Cardiac fibroblast (primary cell): ENCODE measurements at regions not wholly inside any gene's neighbourhood (a gene's known extent, or its start where the extent isn't known, plus 50 kb on each side); places are given as distances from the start of the nearest gene placed in this dataset.
"Not testable (repeated sequence)": the region's sequence is repeated elsewhere in the genome, so short reads cannot be mapped to it uniquely, and the experiment has no call there.

Source experiments
- DNase-seq, 2 donors: peaks; one replicate each; pipeline versions ENCODE4 v3.0.0 to v3.0.0-alpha.2; 2010; ENCODE audit warnings: low read depth in 2 of 2
- H3K4me3 ChIP-seq, 2 donors: replicated peaks in 1 of 2; 1 replicate in 1 of 2; 2 replicates in 1 of 2; pipeline ENCODE4 v1.5.1; 2011; ENCODE audit warnings: low read depth in 2 of 2, low read length in 2 of 2, mild to moderate bottlenecking in 2 of 2, moderate library complexity in 1 of 2
- TF ChIP-seq, protein P1 (sequence below): IDR thresholded peaks from one replicate; pipeline ENCODE4 v1.5.1; 2011; ENCODE audit warnings: low read depth, mild to moderate bottlenecking, low read length, inconsistent platforms

DNA sequence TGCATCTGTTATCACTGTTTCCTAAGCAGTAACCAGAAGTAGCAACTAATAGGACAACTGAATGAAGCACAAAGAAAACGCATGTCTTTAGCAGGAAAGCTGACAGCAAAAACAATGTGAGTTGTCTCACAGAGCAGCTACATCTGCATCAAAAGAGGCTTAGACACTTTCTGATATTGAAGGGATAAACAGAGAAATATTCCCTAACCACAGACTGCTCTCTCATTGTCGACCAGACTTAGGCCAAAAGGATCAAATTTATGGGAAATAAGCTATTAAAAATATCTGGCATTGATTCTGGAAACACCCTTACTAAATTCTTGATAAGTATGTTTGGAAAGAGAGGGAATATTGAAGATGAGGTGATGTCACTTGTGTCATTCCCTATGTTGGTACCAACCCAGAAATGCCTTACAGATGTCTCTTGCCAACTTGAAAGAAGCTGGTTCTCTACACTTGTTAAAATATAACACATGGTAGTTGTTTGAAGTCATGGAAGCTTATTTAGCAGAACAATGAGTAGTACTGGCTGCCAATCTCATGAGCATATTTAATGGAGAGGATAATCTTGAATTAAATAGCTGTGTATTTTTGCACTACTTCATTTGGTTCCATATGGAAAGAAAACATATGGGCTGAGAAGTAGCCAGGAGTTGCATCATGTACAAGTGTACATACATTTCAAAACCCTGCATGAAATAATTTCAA, 929.3 kb upstream of the MAN1A1 start:
- H3K4me3 ChIP-seq, result no peak overlapping the region
- no peak for DNase-seq
- TF ChIP-seq, protein P1, sequence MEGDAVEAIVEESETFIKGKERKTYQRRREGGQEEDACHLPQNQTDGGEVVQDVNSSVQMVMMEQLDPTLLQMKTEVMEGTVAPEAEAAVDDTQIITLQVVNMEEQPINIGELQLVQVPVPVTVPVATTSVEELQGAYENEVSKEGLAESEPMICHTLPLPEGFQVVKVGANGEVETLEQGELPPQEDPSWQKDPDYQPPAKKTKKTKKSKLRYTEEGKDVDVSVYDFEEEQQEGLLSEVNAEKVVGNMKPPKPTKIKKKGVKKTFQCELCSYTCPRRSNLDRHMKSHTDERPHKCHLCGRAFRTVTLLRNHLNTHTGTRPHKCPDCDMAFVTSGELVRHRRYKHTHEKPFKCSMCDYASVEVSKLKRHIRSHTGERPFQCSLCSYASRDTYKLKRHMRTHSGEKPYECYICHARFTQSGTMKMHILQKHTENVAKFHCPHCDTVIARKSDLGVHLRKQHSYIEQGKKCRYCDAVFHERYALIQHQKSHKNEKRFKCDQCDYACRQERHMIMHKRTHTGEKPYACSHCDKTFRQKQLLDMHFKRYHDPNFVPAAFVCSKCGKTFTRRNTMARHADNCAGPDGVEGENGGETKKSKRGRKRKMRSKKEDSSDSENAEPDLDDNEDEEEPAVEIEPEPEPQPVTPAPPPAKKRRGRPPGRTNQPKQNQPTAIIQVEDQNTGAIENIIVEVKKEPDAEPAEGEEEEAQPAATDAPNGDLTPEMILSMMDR, result no peak

DNA sequence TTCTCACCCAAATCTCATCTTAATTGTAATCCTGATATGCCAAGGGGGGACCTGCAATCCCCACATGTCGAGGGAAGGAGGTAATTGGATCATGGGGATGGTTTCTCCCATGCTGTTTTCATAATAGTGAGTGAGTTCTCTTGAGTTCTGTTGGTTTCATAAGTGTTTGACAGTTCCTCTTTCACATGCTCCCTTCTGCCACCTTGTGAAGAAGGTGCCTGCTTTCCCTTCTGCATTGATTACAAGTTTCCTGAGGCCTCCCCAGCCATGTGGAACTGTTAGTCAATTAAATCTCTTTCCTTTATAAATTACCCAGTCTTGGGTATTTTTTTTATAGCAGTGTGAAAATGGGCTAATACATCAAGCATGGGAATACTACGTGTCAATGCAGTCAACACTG, 925.0 kb upstream of the MAN1A1 start:
- TF ChIP-seq, protein P1, result no peak
- no peak for DNase-seq
- no peak overlapping the region for H3K4me3 ChIP-seq

DNA sequence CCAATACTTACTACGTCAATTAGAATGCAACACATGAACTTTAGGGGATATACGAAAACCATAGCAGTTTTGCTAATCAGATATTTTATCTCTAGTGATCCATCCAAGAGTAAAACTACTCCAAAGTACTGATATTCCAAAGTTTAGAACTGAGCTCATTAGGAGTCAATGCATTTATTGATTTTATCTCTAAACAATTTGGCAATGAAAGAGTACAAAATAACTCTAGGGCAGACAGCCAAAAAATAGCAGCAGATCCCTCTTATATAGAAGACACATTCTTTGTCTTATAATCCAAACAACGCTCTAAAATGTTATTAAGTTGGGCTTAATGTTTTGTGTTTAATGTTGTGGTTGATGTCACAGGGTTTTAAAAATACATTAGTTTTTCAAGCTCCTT, 923.9 kb upstream of the MAN1A1 start:
- TF ChIP-seq, protein P1, result no peak
- H3K4me3 ChIP-seq, result no peak overlapping the region
- no peak for DNase-seq

DNA sequence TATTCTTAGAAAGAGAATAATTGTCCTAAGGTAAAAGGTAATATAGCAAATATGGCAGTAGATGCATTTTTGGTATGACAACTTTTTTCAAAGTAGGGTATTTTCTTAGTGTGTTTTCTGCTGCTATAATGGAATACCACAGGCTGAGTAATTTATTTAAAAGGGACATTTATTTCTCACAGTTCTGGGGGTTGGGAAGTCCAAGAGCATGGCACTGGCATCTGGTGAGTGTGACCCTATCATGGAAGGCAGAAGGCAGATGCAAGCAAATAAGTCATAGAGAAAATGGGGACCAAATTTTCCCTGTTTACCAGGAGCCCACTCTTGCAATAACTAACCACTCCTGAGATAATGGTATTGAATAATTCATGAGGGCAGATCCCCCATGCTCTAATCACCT, 922.5 kb upstream of the MAN1A1 start:
- TF ChIP-seq, protein P1, result no peak
- no peak for DNase-seq
- no peak overlapping the region for H3K4me3 ChIP-seq

DNA sequence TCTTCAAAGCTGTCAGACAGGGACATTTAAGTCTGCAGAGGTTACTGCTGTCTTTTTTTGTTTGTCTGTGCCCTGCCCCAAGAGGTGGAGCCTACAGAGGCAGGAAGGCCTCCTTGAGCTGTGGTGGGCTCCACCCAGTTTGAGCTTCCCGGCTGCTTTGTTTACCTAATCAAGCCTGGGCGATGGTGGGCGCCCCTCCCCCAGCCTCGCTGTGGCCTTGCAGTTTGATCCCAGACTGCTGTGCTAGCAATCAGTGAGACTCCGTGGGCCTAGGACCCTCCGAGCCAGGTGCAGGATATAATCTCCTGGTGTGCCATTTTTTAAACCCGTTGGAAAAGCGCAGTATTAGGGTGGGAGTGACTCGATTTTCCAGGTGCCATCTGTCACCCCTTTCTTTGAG, 918.7 kb upstream of the MAN1A1 start:
- not testable (repeated sequence) for DNase-seq, H3K4me3 ChIP-seq

DNA sequence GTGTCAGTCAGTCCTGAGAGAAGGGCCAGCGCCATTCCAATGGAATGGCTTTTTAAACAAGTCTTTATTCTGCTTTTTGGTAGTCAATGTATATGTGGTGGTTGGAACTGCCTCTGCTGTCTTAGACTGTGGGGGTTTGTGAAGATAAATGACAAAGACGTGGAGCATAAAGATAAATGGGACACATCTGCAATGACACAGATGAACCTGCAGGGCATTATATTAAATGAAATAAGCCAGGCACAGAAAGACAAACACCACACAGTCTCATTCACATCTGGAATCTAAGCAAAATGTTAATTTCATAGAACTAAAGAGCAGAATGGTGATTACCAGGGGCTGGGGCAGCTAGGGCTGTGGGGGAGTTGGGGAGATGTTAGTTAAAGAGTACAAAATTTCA, 912.8 kb upstream of the MAN1A1 start:
- H3K4me3 ChIP-seq, result no peak overlapping the region
- DNase-seq, result no peak
- TF ChIP-seq, protein P1, result no peak

DNA sequence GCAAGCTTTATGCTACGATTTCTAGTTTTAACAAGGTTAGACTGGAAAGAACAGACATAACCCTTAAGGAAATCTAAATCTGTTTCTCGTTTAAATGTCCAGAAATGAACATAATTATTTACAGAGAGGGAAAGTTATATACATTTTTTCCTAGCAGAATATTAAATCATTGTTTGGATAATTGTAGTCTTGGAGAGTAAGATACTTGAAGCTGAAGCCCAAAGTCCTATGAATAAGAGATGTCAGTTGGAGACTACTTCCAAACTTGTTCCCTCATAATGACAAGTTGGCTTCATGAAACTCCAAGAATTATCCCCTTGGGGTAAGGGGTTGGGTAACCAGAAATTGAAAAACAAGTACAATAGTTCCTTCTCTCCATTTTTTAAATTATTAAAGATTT, 911.1 kb upstream of the MAN1A1 start:
- TF ChIP-seq, protein P1, result no peak
- DNase-seq, result no peak
- H3K4me3 ChIP-seq, result no peak overlapping the region
